Activated T-cell treated with anti-CD3 and anti-CD28 coated beads for 24 hours (primary cell): ENCODE measurements at regions not wholly inside any gene's neighbourhood (a gene's known extent, or its start where the extent isn't known, plus 50 kb on each side); places are given as distances from the start of the nearest gene placed in this dataset.

Experiments used
- DNase-seq: peaks from one replicate; pipeline ENCODE4 v3.0.0-alpha.2; 2020; ENCODE audit warnings: low read depth

- no peak for DNase-seq
Observed at GRCh38 chr14:22477569-22478194, 111.3 kb downstream of the DAD1 start.

- DNase-seq, result no peak
Observed at GRCh38 chr14:22476887-22477286, 112.1 kb downstream of the DAD1 start.

- DNase-seq, result no peak
Observed at GRCh38 chr14:22476005-22476751, 112.8 kb downstream of the DAD1 start.

- no peak for DNase-seq
Observed at GRCh38 chr14:22475381-22475780, 113.6 kb downstream of the DAD1 start.

GRCh38 chr14:22474730-22475351 is 114.2 kb downstream of the DAD1 start:
- no peak for DNase-seq

- no peak for DNase-seq
Observed at GRCh38 chr14:22472935-22473854, 115.8 kb downstream of the DAD1 start.

- no peak for DNase-seq
Observed at GRCh38 chr14:22472466-22472865, 116.6 kb downstream of the DAD1 start.

- no peak for DNase-seq
Observed at GRCh38 chr14:22471545-22472121, 117.4 kb downstream of the DAD1 start.

- DNase-seq, result no peak
Observed at GRCh38 chr14:22469538-22470303, 119.3 kb downstream of the DAD1 start.

GRCh38 chr14:22468830-22469229 is 120.2 kb downstream of the DAD1 start:
- DNase-seq, result no peak

GRCh38 chr14:22466491-22466890 is 122.5 kb downstream of the DAD1 start:
- DNase-seq, result no peak

GRCh38 chr14:22465201-22465840 is 123.7 kb downstream of the DAD1 start:
- DNase-seq, result no peak

- DNase-seq, result no peak
Observed at GRCh38 chr14:22464422-22465142, 124.4 kb downstream of the DAD1 start.

GRCh38 chr14:22463763-22464173 is 125.3 kb downstream of the DAD1 start:
- DNase-seq, result no peak

- DNase-seq, result no peak
Observed at GRCh38 chr14:22462923-22463322, 126.1 kb downstream of the DAD1 start.

GRCh38 chr14:22460461-22461195 is 128.4 kb downstream of the DAD1 start:
- no peak for DNase-seq

GRCh38 chr14:22458737-22459136 is 130.3 kb downstream of the DAD1 start:
- DNase-seq, result no peak

GRCh38 chr14:22456998-22457594 is 131.9 kb downstream of the DAD1 start:
- DNase-seq, result no peak

GRCh38 chr14:22456421-22456820 is 132.6 kb downstream of the DAD1 start:
- DNase-seq, result no peak
